ENCODE measurements at regions not wholly inside any gene's neighbourhood (a gene's known extent, or its start where the extent isn't known, plus 50 kb on each side); places are given as distances from the start of the nearest gene placed in this dataset.

DNA sequence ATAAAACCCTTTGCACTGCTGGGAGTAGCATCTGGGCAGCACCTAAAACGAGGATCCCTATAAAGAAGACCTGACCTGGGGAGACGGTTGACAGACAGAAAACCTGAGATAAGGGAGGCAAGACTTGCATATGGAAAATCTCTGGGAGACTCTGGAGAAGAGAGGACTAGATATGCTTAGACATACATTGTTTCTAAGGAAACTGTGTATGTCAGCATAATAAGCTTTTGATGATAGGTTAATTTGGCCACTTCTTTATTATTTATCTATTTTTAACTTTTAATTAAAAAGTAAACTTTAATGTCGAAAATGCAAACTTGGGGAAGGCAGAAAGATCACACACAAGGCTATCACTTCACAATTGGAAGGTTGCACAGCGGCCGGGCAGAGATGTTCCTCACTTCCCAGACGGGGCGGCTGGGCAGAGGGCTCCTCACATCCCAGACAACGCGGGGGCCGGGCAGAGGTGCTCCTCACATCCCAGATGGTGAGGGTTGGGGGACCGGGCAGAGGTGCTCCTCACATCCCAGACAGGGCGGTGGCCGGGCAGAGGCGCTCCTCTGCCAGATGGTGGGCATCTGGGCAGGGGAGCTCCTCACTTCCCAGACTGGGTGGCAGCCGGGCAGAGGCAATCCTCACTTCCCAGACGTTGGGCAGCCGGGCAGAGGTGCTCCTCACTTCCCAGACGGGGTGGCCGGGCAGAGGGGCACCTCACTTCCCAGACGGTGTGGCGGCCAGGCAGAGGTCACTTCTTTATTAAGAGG lies 64.3 kb upstream of the HS3ST3A1 start:
- TF ChIP-seq, protein P1, sequence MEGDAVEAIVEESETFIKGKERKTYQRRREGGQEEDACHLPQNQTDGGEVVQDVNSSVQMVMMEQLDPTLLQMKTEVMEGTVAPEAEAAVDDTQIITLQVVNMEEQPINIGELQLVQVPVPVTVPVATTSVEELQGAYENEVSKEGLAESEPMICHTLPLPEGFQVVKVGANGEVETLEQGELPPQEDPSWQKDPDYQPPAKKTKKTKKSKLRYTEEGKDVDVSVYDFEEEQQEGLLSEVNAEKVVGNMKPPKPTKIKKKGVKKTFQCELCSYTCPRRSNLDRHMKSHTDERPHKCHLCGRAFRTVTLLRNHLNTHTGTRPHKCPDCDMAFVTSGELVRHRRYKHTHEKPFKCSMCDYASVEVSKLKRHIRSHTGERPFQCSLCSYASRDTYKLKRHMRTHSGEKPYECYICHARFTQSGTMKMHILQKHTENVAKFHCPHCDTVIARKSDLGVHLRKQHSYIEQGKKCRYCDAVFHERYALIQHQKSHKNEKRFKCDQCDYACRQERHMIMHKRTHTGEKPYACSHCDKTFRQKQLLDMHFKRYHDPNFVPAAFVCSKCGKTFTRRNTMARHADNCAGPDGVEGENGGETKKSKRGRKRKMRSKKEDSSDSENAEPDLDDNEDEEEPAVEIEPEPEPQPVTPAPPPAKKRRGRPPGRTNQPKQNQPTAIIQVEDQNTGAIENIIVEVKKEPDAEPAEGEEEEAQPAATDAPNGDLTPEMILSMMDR (IDR thresholded peaks at IDR 0.05; ENCODE audit: insufficient read depth, low read depth, low read length) = no peak
- no peak for TF ChIP-seq EZH2 (IDR thresholded peaks at IDR 0.05; ENCODE audit: insufficient read depth, low read length)
